GM12878 (cell line): ENCODE measurements at regions not wholly inside any gene's neighbourhood (a gene's known extent, or its start where the extent isn't known, plus 50 kb on each side); places are given as distances from the start of the nearest gene placed in this dataset.

Experiments used
- EZH2 ChIP-seq: IDR thresholded peaks from 2 replicates; pipeline ENCODE4 v1.6.1; 2012; ENCODE audit warnings: low read depth, mild to moderate bottlenecking, control low read depth, inconsistent platforms, low read length, borderline replicate concordance; ENCODE audit not compliant: control insufficient read depth
- HSF1 ChIP-seq: fragments of 150-350 bp; IDR thresholded peaks from 2 replicates; pipeline ENCODE4 v1.6.1; 2014; ENCODE audit warnings: mild to moderate bottlenecking, low read depth, low read length
- IRF4 ChIP-seq: IDR thresholded peaks from 2 replicates; pipeline ENCODE4 v1.6.1; 2011; ENCODE audit warnings: low read depth, low read length
- IRF5 ChIP-seq: fragments of 450-650 bp; IDR thresholded peaks from 2 replicates; pipeline ENCODE4 v1.6.1; 2017; ENCODE audit warnings: borderline replicate concordance
- MEF2B ChIP-seq: fragments of 450-650 bp; IDR thresholded peaks from 2 replicates; pipeline ENCODE4 v1.6.1; 2018; ENCODE audit warnings: mild to moderate bottlenecking, moderate library complexity; ENCODE audit not compliant: partially characterized antibody, poor library complexity, severe bottlenecking
- NFYB ChIP-seq: IDR thresholded peaks from 2 replicates; pipeline ENCODE4 v1.6.1; 2011; ENCODE audit warnings: low read depth, mild to moderate bottlenecking, low read length, improper control_type of control experiment, moderate library complexity; ENCODE audit not compliant: insufficient read depth
- RELA ChIP-seq: fragments of 450-650 bp; IDR thresholded peaks from 2 replicates; pipeline ENCODE4 v1.8.0; 2014; ENCODE audit warnings: borderline replicate concordance; ENCODE audit not compliant: partially characterized antibody
- RUNX3 ChIP-seq: IDR thresholded peaks from 2 replicates; pipeline ENCODE4 v1.6.1; 2012; ENCODE audit warnings: low read length, inconsistent platforms
- SIN3A ChIP-seq: IDR thresholded peaks from 2 replicates; pipeline ENCODE4 v1.6.1; 2012; ENCODE audit warnings: low read depth, low read length, improper control_type of control experiment
- SKIL ChIP-seq: fragments of 450-650 bp; IDR thresholded peaks from 2 replicates; pipeline ENCODE4 v1.6.1; 2017; ENCODE audit warnings: mild to moderate bottlenecking, low read depth, inconsistent platforms; ENCODE audit not compliant: poor library complexity, severe bottlenecking
- SREBF2 ChIP-seq: IDR thresholded peaks from 2 replicates; pipeline ENCODE4 v1.6.1; 2012; ENCODE audit warnings: mild to moderate bottlenecking, low read length
- STAT3 ChIP-seq: IDR thresholded peaks from 2 replicates; pipeline ENCODE4 v1.6.1; 2011; ENCODE audit warnings: low read depth, low read length, improper control_type of control experiment
- TCF3 ChIP-seq: IDR thresholded peaks from 2 replicates; pipeline ENCODE4 v1.6.1; 2012; ENCODE audit warnings: low read depth, mild to moderate bottlenecking, low read length, borderline replicate concordance; ENCODE audit not compliant: insufficient read depth
- WRNIP1 ChIP-seq: IDR thresholded peaks from 2 replicates; pipeline ENCODE4 v1.6.1; 2011; ENCODE audit warnings: low read depth, low read length, improper control_type of control experiment, borderline replicate concordance
- ZBTB4 ChIP-seq: fragments of 450-650 bp; formaldehyde crosslinking; IDR thresholded peaks from 2 replicates; pipeline ENCODE4 v1.4.0; 2022; ENCODE audit warnings: mild to moderate bottlenecking, moderate library complexity
- ZNF687 ChIP-seq: fragments of 450-650 bp; IDR thresholded peaks from 2 replicates; pipeline ENCODE4 v1.6.1; 2017; ENCODE audit warnings: mild to moderate bottlenecking, moderate library complexity

GRCh38 chr7:25968205-25968993, 183.6 kb upstream of the NFE2L3 start (continued):
- TF ChIP-seq STAT3, result peak; percentile 82; the same call in 1 of the 2 replicates
- TF ChIP-seq IRF5, result no peak
- TF ChIP-seq IRF4, result peak; percentile 99
- peak; percentile 79 for TF ChIP-seq MEF2B
- TF ChIP-seq SKIL, result peak; percentile 89
- TF ChIP-seq ZNF687, result peak; percentile 94
- TF ChIP-seq WRNIP1, result no peak
- TF ChIP-seq SREBF2, result no peak
- TF ChIP-seq SIN3A, result peak; percentile 94
- TF ChIP-seq RUNX3, result peak; percentile 92
- no peak for TF ChIP-seq EZH2
- peak; percentile 94 for TF ChIP-seq RELA
- TF ChIP-seq NFYB, result 0 out of 2 replicates have a peak, but pooled peaks have one; percentile 32
- TF ChIP-seq HSF1, result no peak; the same call in 1 of the 2 replicates
- no peak for TF ChIP-seq ZBTB4
- peak; percentile 98 for TF ChIP-seq TCF3
